H9 (cell line): ENCODE measurements at regions not wholly inside any gene's neighbourhood (a gene's known extent, or its start where the extent isn't known, plus 50 kb on each side); places are given as distances from the start of the nearest gene placed in this dataset.

Source experiments
- DNase-seq: peaks from one replicate; pipeline ENCODE4 v3.0.0-alpha.2; 2017
- H2AFZ ChIP-seq: one replicate; pipeline ENCODE4 v1.6.1; 2013; ENCODE audit warnings: mild to moderate bottlenecking, low read length, control low read depth, moderate library complexity
- H2AK5ac ChIP-seq: 2 replicates; pipeline ENCODE4 v1.6.1; 2013; ENCODE audit warnings: low read length, control low read depth, mixed read lengths; ENCODE audit not compliant: insufficient read length
- H2BK120ac ChIP-seq: one replicate; pipeline ENCODE4 v1.6.1; 2013; ENCODE audit warnings: low read depth, mild to moderate bottlenecking, low read length, control low read depth, inconsistent platforms; ENCODE audit not compliant: poor library complexity, severe bottlenecking
- H2BK12ac ChIP-seq: 2 replicates; pipeline ENCODE4 v1.6.1; 2013; ENCODE audit warnings: low read length, control low read depth, mixed read lengths, low read depth; ENCODE audit not compliant: insufficient read length
- H2BK15ac ChIP-seq: 2 replicates; pipeline ENCODE4 v1.6.1; 2013; ENCODE audit warnings: low read depth, low read length, control low read depth
- H2BK20ac ChIP-seq: one replicate; pipeline ENCODE4 v1.6.1; 2013; ENCODE audit warnings: low read depth, mild to moderate bottlenecking, low read length, control low read depth, inconsistent platforms; ENCODE audit not compliant: poor library complexity, severe bottlenecking
- H2BK5ac ChIP-seq: 2 replicates; pipeline ENCODE4 v1.6.1; 2013; ENCODE audit warnings: low read length, control low read depth, mixed read lengths; ENCODE audit not compliant: insufficient read length
- H3K14ac ChIP-seq: 2 replicates; pipeline ENCODE4 v1.6.1; 2013; ENCODE audit warnings: low read length, control low read depth; ENCODE audit not compliant: insufficient read depth
- H3K18ac ChIP-seq: 2 replicates; pipeline ENCODE4 v1.6.1; 2013; ENCODE audit warnings: low read depth, mild to moderate bottlenecking, mixed read lengths, low read length, control low read depth; ENCODE audit not compliant: insufficient read length
- H3K23ac ChIP-seq: 2 replicates; pipeline ENCODE4 v1.6.1; 2013; ENCODE audit warnings: low read length, control low read depth, mixed read lengths, low read depth; ENCODE audit not compliant: insufficient read length
- H3K23me2 ChIP-seq: 2 replicates; pipeline ENCODE4 v1.6.1; 2013; ENCODE audit warnings: low read depth, mild to moderate bottlenecking, mixed read lengths, low read length, control low read depth; ENCODE audit not compliant: insufficient read length, poor library complexity, severe bottlenecking
- H3K27ac ChIP-seq: 2 replicates; pipeline ENCODE4 v1.5.1; 2013; ENCODE audit warnings: low read length, control low read depth, mixed read lengths, low read depth; ENCODE audit not compliant: insufficient read length
- H3K27me3 ChIP-seq: 2 replicates; pipeline ENCODE4 v1.6.1; 2013; ENCODE audit warnings: low read length, control low read depth, inconsistent platforms; ENCODE audit not compliant: insufficient read depth
- H3K4ac ChIP-seq: 2 replicates; pipeline ENCODE4 v1.6.1; 2013; ENCODE audit warnings: low read depth, mild to moderate bottlenecking, control low read depth, inconsistent platforms, low read length, moderate library complexity
- H3K4me1 ChIP-seq: 2 replicates; pipeline ENCODE4 v1.6.1; 2013; ENCODE audit warnings: low read length, control low read depth, inconsistent platforms; ENCODE audit not compliant: insufficient read depth
- H3K4me2 ChIP-seq: 2 replicates; pipeline ENCODE4 v1.6.1; 2013; ENCODE audit warnings: low read length, control low read depth, mixed read lengths; ENCODE audit not compliant: insufficient read length, insufficient read depth
- H3K56ac ChIP-seq: 2 replicates; pipeline ENCODE4 v1.6.1; 2013; ENCODE audit warnings: low read depth, mild to moderate bottlenecking, mixed read lengths, low read length, control low read depth; ENCODE audit not compliant: insufficient read length
- H3K79me1 ChIP-seq: 2 replicates; pipeline ENCODE4 v1.6.1; 2013; ENCODE audit warnings: low read depth, mild to moderate bottlenecking, moderate library complexity, low read length, control low read depth, inconsistent platforms; ENCODE audit not compliant: insufficient read depth, poor library complexity, severe bottlenecking
- H3K79me2 ChIP-seq: 2 replicates; pipeline ENCODE4 v1.6.1; 2013; ENCODE audit warnings: low read length, control low read depth, inconsistent platforms; ENCODE audit not compliant: insufficient read depth
- H3K9ac ChIP-seq: 2 replicates; pipeline ENCODE4 v1.6.1; 2013; ENCODE audit warnings: low read length, control low read depth, mixed read lengths; ENCODE audit not compliant: insufficient read length; ENCODE audit errors: extremely low read depth
- H3K9me3 ChIP-seq: one replicate; pipeline ENCODE4 v1.6.1; 2013; ENCODE audit warnings: low read depth, low read length, inconsistent platforms; ENCODE audit not compliant: control insufficient read depth
- H3T11ph ChIP-seq: one replicate; pipeline ENCODE4 v1.6.1; 2013; ENCODE audit warnings: mild to moderate bottlenecking, low read length, control low read depth, inconsistent platforms
- H4K20me1 ChIP-seq: one replicate; pipeline ENCODE4 v1.6.1; 2013; ENCODE audit not compliant: control insufficient read depth, insufficient read length, insufficient read depth
- H4K5ac ChIP-seq: 2 replicates; pipeline ENCODE4 v1.6.1; 2013; ENCODE audit warnings: low read depth, mild to moderate bottlenecking, mixed read lengths, low read length, control low read depth; ENCODE audit not compliant: insufficient read length
- H4K8ac ChIP-seq: replicated peaks from 2 replicates; pipeline ENCODE4 v1.6.1; 2013; ENCODE audit warnings: low read length, control low read depth, mixed read lengths, low read depth; ENCODE audit not compliant: insufficient read length
- H4K91ac ChIP-seq: 2 replicates; pipeline ENCODE4 v1.6.1; 2013; ENCODE audit warnings: low read depth, mild to moderate bottlenecking, moderate library complexity, mixed read lengths, low read length, control low read depth; ENCODE audit not compliant: insufficient read length
- H3K27ac Mint-ChIP-seq, 3 experiments: 2 replicates in 2 of 3; 3 replicates in 1 of 3; pipeline ENCODE4 v1.8.0; 2020 to 2021; ENCODE audit warnings: mixed read lengths in 3 of 3, mild to moderate bottlenecking in 1 of 3, moderate library complexity in 1 of 3
- H3K27me3 Mint-ChIP-seq: 2 replicates; pipeline ENCODE4 v1.8.0; 2021; ENCODE audit warnings: low read depth, mild to moderate bottlenecking, moderate library complexity, mixed read lengths
- H3K36me3 Mint-ChIP-seq, 3 experiments: 2 replicates in 2 of 3; 3 replicates in 1 of 3; pipeline ENCODE4 v1.8.0; 2020 to 2021; ENCODE audit warnings: low read depth in 3 of 3, mixed read lengths in 3 of 3; ENCODE audit not compliant: insufficient read depth in 1 of 3
- H3K4me1 Mint-ChIP-seq, 2 experiments: 2 replicates each; pipeline ENCODE4 v1.8.0; 2020; ENCODE audit warnings: mixed read lengths in 2 of 2
- H3K4me3 Mint-ChIP-seq, 2 experiments: 2 replicates in 1 of 2; 3 replicates in 1 of 2; pipeline ENCODE4 v1.8.0; 2020 to 2021; ENCODE audit warnings: mild to moderate bottlenecking in 2 of 2, mixed read lengths in 2 of 2, moderate library complexity in 1 of 2
- H3K9me3 Mint-ChIP-seq, 2 experiments: 2 replicates in 1 of 2; 3 replicates in 1 of 2; pipeline ENCODE4 v1.8.0; 2020; ENCODE audit warnings: mild to moderate bottlenecking in 2 of 2, mixed read lengths in 2 of 2, moderate library complexity in 1 of 2
- WGBS: extraction: QIAGEN DNeasy Blood & Tissue Kit; methylation state at CpG from one replicate; pipeline ENCODE4 v1.1.7; 2013; ENCODE audit warnings: missing lambda C conversion rate, low lambda C conversion rate, mixed read lengths; ENCODE audit not compliant: insufficient read length; ENCODE audit errors: extremely low coverage; 5-methylcytosine and 5-hydroxymethylcytosine counted together
- TF ChIP-seq, protein P1 (sequence below): fragments of 200-600 bp; sonication (generic); conservative IDR thresholded peaks from 3 replicates; pipeline ENCODE4 v1.8.0; 2021; ENCODE audit warnings: antibody characterized with exemption, mild to moderate bottlenecking

GRCh38 chr1:39148942-39149341 is 55.6 kb upstream of the MACF1 start:
- H3K79me2 ChIP-seq: peaks cover 21% of the 10 kb centered on the region; the same call in 1 of the 2 replicates
- Mint-ChIP-seq H3K4me1 (peaks cover 68 to 69% of the 10 kb centered on the region in 2 experiments), H3K9me3 (no peaks in the 10 kb centered on the region), H3K27ac (peak overlapping the region; percentile 21 to 89 (median 54); a peak in 6 of 7 replicates), H3K4me3 (no peak overlapping the region), H3K27me3 (no peaks in the 10 kb centered on the region), H3K36me3 (peaks cover 0 to 4% (median 3%) of the 10 kb centered on the region in 3 experiments; a peak in 2 of 7 replicates)
- H3K4ac ChIP-seq: no peak overlapping the region
- no peak overlapping the region for H2BK12ac ChIP-seq
- H2BK120ac ChIP-seq: no peak overlapping the region
- no CpG with 5 or more reads among the region's 4 CpGs for WGBS
- H3K56ac ChIP-seq: no peak overlapping the region
- H3K9ac ChIP-seq: peak overlapping the region; percentile 17
- no peak overlapping the region for H3K18ac ChIP-seq
- no peaks in the 10 kb centered on the region for H3K27me3 ChIP-seq
- H2BK15ac ChIP-seq: no peak overlapping the region
- H3T11ph ChIP-seq: no peak overlapping the region
- no peak overlapping the region for H2AFZ ChIP-seq
- H2AK5ac ChIP-seq: no peak overlapping the region
- no peak overlapping the region for H3K14ac ChIP-seq
- no peak overlapping the region for H4K5ac ChIP-seq
- H3K9me3 ChIP-seq: no peaks in the 10 kb centered on the region
- H4K8ac ChIP-seq: no peak overlapping the region
- no peak overlapping the region for H3K27ac ChIP-seq
- no peak overlapping the region for H2BK20ac ChIP-seq
- DNase-seq: no peak
- H4K20me1 ChIP-seq: no peaks in the 10 kb centered on the region
- peaks cover 24% of the 10 kb centered on the region for H3K4me1 ChIP-seq
- H3K79me1 ChIP-seq: peaks cover 2% of the 10 kb centered on the region
- no peak overlapping the region for H3K23ac ChIP-seq
- no peaks in the 10 kb centered on the region for H3K23me2 ChIP-seq
- no peak overlapping the region for H2BK5ac ChIP-seq
- no peak overlapping the region for H3K4me2 ChIP-seq
- TF ChIP-seq, protein P1, sequence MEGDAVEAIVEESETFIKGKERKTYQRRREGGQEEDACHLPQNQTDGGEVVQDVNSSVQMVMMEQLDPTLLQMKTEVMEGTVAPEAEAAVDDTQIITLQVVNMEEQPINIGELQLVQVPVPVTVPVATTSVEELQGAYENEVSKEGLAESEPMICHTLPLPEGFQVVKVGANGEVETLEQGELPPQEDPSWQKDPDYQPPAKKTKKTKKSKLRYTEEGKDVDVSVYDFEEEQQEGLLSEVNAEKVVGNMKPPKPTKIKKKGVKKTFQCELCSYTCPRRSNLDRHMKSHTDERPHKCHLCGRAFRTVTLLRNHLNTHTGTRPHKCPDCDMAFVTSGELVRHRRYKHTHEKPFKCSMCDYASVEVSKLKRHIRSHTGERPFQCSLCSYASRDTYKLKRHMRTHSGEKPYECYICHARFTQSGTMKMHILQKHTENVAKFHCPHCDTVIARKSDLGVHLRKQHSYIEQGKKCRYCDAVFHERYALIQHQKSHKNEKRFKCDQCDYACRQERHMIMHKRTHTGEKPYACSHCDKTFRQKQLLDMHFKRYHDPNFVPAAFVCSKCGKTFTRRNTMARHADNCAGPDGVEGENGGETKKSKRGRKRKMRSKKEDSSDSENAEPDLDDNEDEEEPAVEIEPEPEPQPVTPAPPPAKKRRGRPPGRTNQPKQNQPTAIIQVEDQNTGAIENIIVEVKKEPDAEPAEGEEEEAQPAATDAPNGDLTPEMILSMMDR: no peak
- no peak overlapping the region for H4K91ac ChIP-seq
